Keratinocyte (primary cell): ENCODE measurements at regions not wholly inside any gene's neighbourhood (a gene's known extent, or its start where the extent isn't known, plus 50 kb on each side); places are given as distances from the start of the nearest gene placed in this dataset.

Source experiments
- DNase-seq: peaks from one replicate; pipeline ENCODE4 v3.0.0-alpha.2; 2011; ENCODE audit warnings: low read depth, missing footprints, low spot score
- FAIRE-seq: peaks from 2 replicates; lab custom pipeline; 2011; peaks lifted over from hg19 to GRCh38; lab: Jason Lieb, UNC
- H2AFZ ChIP-seq: 2 replicates; pipeline ENCODE4 v1.6.0; 2012; ENCODE audit warnings: low read length, control low read depth, inconsistent platforms; ENCODE audit not compliant: control insufficient read depth
- H3K27ac ChIP-seq: 2 replicates; pipeline ENCODE4 v1.5.1; 2011; ENCODE audit warnings: low read length; ENCODE audit not compliant: control insufficient read depth, insufficient read depth
- H3K27me3 ChIP-seq: 3 replicates; pipeline ENCODE4 v1.6.0; 2011; ENCODE audit warnings: low read length; ENCODE audit not compliant: control insufficient read depth, insufficient read depth; ENCODE audit errors: extremely low read depth
- H3K36me3 ChIP-seq, 2 experiments: 2 replicates in 1 of 2; 3 replicates in 1 of 2; pipeline ENCODE4 v1.5.1; 2011; ENCODE audit warnings: low read length in 2 of 2, mild to moderate bottlenecking in 1 of 2; ENCODE audit not compliant: control insufficient read depth in 2 of 2, insufficient read depth in 2 of 2; ENCODE audit errors: extremely low read depth in 1 of 2
- H3K4me1 ChIP-seq: 3 replicates; pipeline ENCODE4 v1.5.1; 2011; ENCODE audit warnings: low read length; ENCODE audit not compliant: control insufficient read depth, insufficient read depth; ENCODE audit errors: extremely low read depth
- H3K4me2 ChIP-seq: 3 replicates; pipeline ENCODE4 v1.6.0; 2011; ENCODE audit warnings: low read depth, low read length; ENCODE audit not compliant: control insufficient read depth, insufficient read depth; ENCODE audit errors: extremely low read depth
- H3K4me3 ChIP-seq, 3 experiments: fragments of 200-600 bp in 1 of 3; sonication (generic) in 1 of 3; 2 replicates in 2 of 3; 3 replicates in 1 of 3; pipeline ENCODE4 v1.5.1; 2011 to 2016; ENCODE audit warnings: low read length in 3 of 3, mild to moderate bottlenecking in 3 of 3, control low read depth in 2 of 3, inconsistent platforms in 1 of 3, low read depth in 1 of 3, mixed read lengths in 1 of 3, mixed run types in 1 of 3, moderate library complexity in 1 of 3; ENCODE audit not compliant: control insufficient read depth in 2 of 3, insufficient read depth in 2 of 3; ENCODE audit errors: extremely low read depth in 1 of 3
- H3K79me2 ChIP-seq: 2 replicates; pipeline ENCODE4 v1.6.0; 2012; ENCODE audit warnings: low read length; ENCODE audit not compliant: control insufficient read depth, insufficient read depth
- H3K9ac ChIP-seq: 3 replicates; pipeline ENCODE4 v1.6.0; 2011; ENCODE audit warnings: low read length; ENCODE audit not compliant: control insufficient read depth, insufficient read depth; ENCODE audit errors: extremely low read depth
- H3K9me1 ChIP-seq: 3 replicates; pipeline ENCODE4 v1.6.0; 2011; ENCODE audit warnings: low read length; ENCODE audit not compliant: control insufficient read depth, insufficient read depth; ENCODE audit errors: extremely low read depth
- H3K9me3 ChIP-seq: 2 replicates; pipeline ENCODE4 v1.5.1; 2012; ENCODE audit warnings: low read depth, low read length; ENCODE audit not compliant: control insufficient read depth
- H4K20me1 ChIP-seq: 3 replicates; pipeline ENCODE4 v1.6.0; 2011; ENCODE audit warnings: low read length; ENCODE audit not compliant: control insufficient read depth, insufficient read depth; ENCODE audit errors: extremely low read depth
- EZH2 ChIP-seq: IDR thresholded peaks from one replicate; pipeline ENCODE4 v1.6.1; 2012; ENCODE audit warnings: inconsistent platforms, mild to moderate bottlenecking, low read length, moderate library complexity
- dilution Hi-C: fragments of 300-500 bp; cut with MboI; formaldehyde crosslinking; loops from one replicate; pipeline ENCODE4 v1.7.0; 2020; ENCODE audit warnings: low sequenced_read_pairs; ENCODE audit not compliant: extremely low pct_ligation_motif_present
- TF ChIP-seq, protein P1 (sequence below), 3 experiments: IDR thresholded peaks in 1 of 3; conservative IDR thresholded peaks in 1 of 3; optimal IDR thresholded peaks in 1 of 3; 2 replicates in 2 of 3; 3 replicates in 1 of 3; pipeline versions ENCODE3 to v1.5.1; 2011; ENCODE audit warnings: low read length in 3 of 3, mild to moderate bottlenecking in 3 of 3, moderate library complexity in 2 of 3, control low read depth in 1 of 3, inconsistent platforms in 1 of 3; ENCODE audit not compliant: insufficient read depth in 2 of 3; ENCODE audit errors: extremely low read depth in 1 of 3

GRCh38 chr12:77435446-77436091 is 370.2 kb upstream of the E2F7 start:
- Histone ChIP-seq H3K36me3 (no peaks in the 10 kb centered on the region), H3K79me2 (no peaks in the 10 kb centered on the region), H3K27ac (no peak overlapping the region), H2AFZ (no peak overlapping the region), H3K4me3 (no peak overlapping the region), H4K20me1 (no peaks in the 10 kb centered on the region), H3K9ac (no peak overlapping the region), H3K27me3 (no peaks in the 10 kb centered on the region), H3K9me3 (no peaks in the 10 kb centered on the region), H3K4me1 (no peaks in the 10 kb centered on the region), H3K4me2 (no peak overlapping the region), H3K9me1 (no peaks in the 10 kb centered on the region)
- FAIRE-seq = no peak
- dilution Hi-C loops = no loop called here
- TF ChIP-seq, protein P1, sequence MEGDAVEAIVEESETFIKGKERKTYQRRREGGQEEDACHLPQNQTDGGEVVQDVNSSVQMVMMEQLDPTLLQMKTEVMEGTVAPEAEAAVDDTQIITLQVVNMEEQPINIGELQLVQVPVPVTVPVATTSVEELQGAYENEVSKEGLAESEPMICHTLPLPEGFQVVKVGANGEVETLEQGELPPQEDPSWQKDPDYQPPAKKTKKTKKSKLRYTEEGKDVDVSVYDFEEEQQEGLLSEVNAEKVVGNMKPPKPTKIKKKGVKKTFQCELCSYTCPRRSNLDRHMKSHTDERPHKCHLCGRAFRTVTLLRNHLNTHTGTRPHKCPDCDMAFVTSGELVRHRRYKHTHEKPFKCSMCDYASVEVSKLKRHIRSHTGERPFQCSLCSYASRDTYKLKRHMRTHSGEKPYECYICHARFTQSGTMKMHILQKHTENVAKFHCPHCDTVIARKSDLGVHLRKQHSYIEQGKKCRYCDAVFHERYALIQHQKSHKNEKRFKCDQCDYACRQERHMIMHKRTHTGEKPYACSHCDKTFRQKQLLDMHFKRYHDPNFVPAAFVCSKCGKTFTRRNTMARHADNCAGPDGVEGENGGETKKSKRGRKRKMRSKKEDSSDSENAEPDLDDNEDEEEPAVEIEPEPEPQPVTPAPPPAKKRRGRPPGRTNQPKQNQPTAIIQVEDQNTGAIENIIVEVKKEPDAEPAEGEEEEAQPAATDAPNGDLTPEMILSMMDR (optimal IDR thresholded peaks at IDR 0.05 in 1 of 3, IDR thresholded peaks at IDR 0.05 in 1 of 3, conservative IDR thresholded peaks at IDR 0.05 in 1 of 3; ENCODE audit: extremely low read depth in 1 of 3, insufficient read depth in 2 of 3, low read length in 3 of 3) = no peak
- TF ChIP-seq EZH2 = no peak
- DNase-seq = no peak

GRCh38 chr12:77433799-77434198 is 368.4 kb upstream of the E2F7 start:
- no peaks in the 10 kb centered on the region for H3K36me3 ChIP-seq
- H3K79me2 ChIP-seq = no peaks in the 10 kb centered on the region
- H3K27me3 ChIP-seq = no peaks in the 10 kb centered on the region

More at GRCh38 chr12:77433799-77434198, 368.4 kb upstream of the E2F7 start:
- DNase-seq = no peak
- TF ChIP-seq, protein P1 (optimal IDR thresholded peaks at IDR 0.05 in 1 of 3, IDR thresholded peaks at IDR 0.05 in 1 of 3, conservative IDR thresholded peaks at IDR 0.05 in 1 of 3; ENCODE audit: extremely low read depth in 1 of 3, insufficient read depth in 2 of 3, low read length in 3 of 3) = no peak
- TF ChIP-seq EZH2 = no peak
- Histone ChIP-seq H3K4me3 (no peak overlapping the region), H3K4me1 (no peaks in the 10 kb centered on the region), H3K4me2 (no peak overlapping the region), H2AFZ (no peak overlapping the region), H4K20me1 (no peaks in the 10 kb centered on the region), H3K27ac (no peak overlapping the region), H3K9me3 (no peaks in the 10 kb centered on the region), H3K9me1 (no peaks in the 10 kb centered on the region), H3K9ac (no peak overlapping the region)
- no peak for FAIRE-seq
- dilution Hi-C loops = no loop called here
